Esophagus squamous epithelium (tissue), 5 donors: ENCODE measurements at regions not wholly inside any gene's neighbourhood (a gene's known extent, or its start where the extent isn't known, plus 50 kb on each side); places are given as distances from the start of the nearest gene placed in this dataset.
"Not testable (repeated sequence)": the region's sequence is repeated elsewhere in the genome, so short reads cannot be mapped to it uniquely, and the experiment has no call there.

Experiments used
- DNase-seq: peaks from one replicate; lab custom pipeline; 2025; lab: John Stamatoyannopoulos, UW
- H3K27ac ChIP-seq, 4 donors: fragments of 200-600 bp; sonication (generic); one replicate each; pipeline ENCODE4 v1.5.1; 2016 to 2019; ENCODE audit warnings: mild to moderate bottlenecking in 1 of 4
- H3K27me3 ChIP-seq, 4 donors: fragments of 200-600 bp; sonication (generic); 1 replicate in 3 of 4; 2 replicates in 1 of 4; pipeline versions ENCODE4 v1.5.1 to v1.6.0; 2017 to 2021; ENCODE audit warnings: antibody characterized with exemption in 1 of 4
- H3K36me3 ChIP-seq, 3 donors: fragments of 200-600 bp; sonication (generic); one replicate each; pipeline ENCODE4 v1.5.1; 2016 to 2019
- H3K4me1 ChIP-seq, 3 donors: fragments of 200-600 bp; sonication (generic); one replicate each; pipeline ENCODE4 v1.5.1; 2017 to 2019
- H3K4me3 ChIP-seq, 4 donors: fragments of 200-600 bp; sonication (generic); 1 replicate in 3 of 4; 2 replicates in 1 of 4; pipeline ENCODE4 v1.5.1; 2016 to 2019; ENCODE audit warnings: mild to moderate bottlenecking in 2 of 4, moderate library complexity in 1 of 4
- H3K9me3 ChIP-seq, 3 donors: fragments of 200-600 bp; sonication (generic); one replicate each; pipeline ENCODE4 v1.5.1; 2016 to 2019
- CTCF ChIP-seq, 6 experiments: fragments of 450-650 bp in 4 of 6; fragments of 200-600 bp in 2 of 6; sonication (generic) in 2 of 6; IDR thresholded peaks; one replicate each; pipeline ENCODE4 v1.5.1; 2016 to 2019; ENCODE audit warnings: antibody characterized with exemption in 6 of 6, mild to moderate bottlenecking in 4 of 6, moderate library complexity in 4 of 6
- POLR2A ChIP-seq, 4 donors: fragments of 450-650 bp; IDR thresholded peaks; one replicate each; pipeline ENCODE4 v1.6.1; 2017; ENCODE audit warnings: antibody characterized with exemption in 4 of 4, mild to moderate bottlenecking in 4 of 4, moderate library complexity in 3 of 4
- WGBS, 2 donors: methylation state at CpG; one replicate each; pipeline ENCODE4 v1.1.5; 2018; 5-methylcytosine and 5-hydroxymethylcytosine counted together
- intact Hi-C: fragments of 100-400 bp; cut with DNase I; formaldehyde crosslinking; loops from one replicate; pipeline ENCODE4 v1.15.0; 2022
- donor health status: DM: yes; HTN: yes; CAD: no.

DNA sequence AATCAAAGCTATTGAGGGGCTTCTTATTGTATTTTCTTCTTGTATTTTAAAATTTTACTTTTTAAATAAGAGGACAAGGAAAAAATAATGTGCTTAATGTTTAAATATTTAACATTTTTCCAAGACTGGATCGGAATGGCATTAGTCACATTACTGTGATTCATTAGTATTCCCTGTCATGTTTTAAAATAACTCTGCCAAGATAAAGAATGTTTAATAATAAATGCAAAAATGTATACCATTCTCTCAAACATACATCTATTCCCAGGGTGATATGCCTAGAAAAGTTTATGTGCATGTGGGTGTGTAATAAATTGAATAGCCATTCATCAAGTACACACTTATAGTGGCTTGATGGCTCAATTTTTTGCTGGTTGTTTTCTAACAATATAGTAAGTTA is 936.1 kb downstream of the PLOD2 start:
- no peak overlapping the region for H3K27ac ChIP-seq
- DNase-seq = no peak
- H3K36me3 ChIP-seq = no peaks in the 10 kb centered on the region
- H3K4me3 ChIP-seq = no peak overlapping the region
- H3K9me3 ChIP-seq = no peaks in the 10 kb centered on the region
- WGBS, 2 donors = 50 to 58% methylated on average over 1 of the region's 1 CpG
- TF ChIP-seq POLR2A (IDR thresholded peaks at IDR 0.05) = no peak
- no peaks in the 10 kb centered on the region for H3K4me1 ChIP-seq
- no peaks in the 10 kb centered on the region for H3K27me3 ChIP-seq
- intact Hi-C loops = no loop called here

DNA sequence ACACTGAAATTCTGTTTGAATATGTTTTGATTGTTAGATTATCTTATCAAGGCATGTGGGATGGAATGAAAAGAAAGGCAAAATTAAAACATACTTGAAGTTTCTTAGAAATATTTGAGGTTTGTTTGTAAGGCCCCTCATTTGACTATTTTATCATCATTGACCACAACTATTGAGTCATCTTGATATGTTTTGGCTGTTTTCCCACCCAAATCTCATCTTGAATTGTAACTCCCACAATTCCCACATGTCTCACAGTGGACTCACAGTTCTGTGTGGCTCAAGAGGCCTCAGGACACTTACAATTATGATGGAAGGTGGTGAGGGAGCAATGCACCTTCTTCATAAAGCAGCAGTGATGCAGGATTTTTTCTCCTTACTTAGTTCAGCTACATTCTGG is 917.1 kb downstream of the PLOD2 start:
- Histone ChIP-seq H3K4me1 (no peaks in the 10 kb centered on the region), H3K4me3 (no peak overlapping the region), H3K27ac (no peak overlapping the region), H3K36me3 (no peaks in the 10 kb centered on the region), H3K9me3 (peaks cover 0 to 8% (median 0%) of the 10 kb centered on the region in 3 donors), H3K27me3 (no peaks in the 10 kb centered on the region)
- no peak for DNase-seq
- intact Hi-C loops = no loop called here
- no peak for TF ChIP-seq CTCF (IDR thresholded peaks at IDR 0.05)
- no peak for TF ChIP-seq POLR2A (IDR thresholded peaks at IDR 0.05)

GRCh38 chr3:145244327-145244726 is 916.7 kb downstream of the PLOD2 start:
- intact Hi-C loops = no loop called here
- Histone ChIP-seq H3K27me3 (no peaks in the 10 kb centered on the region), H3K4me1 (no peaks in the 10 kb centered on the region), H3K4me3 (no peak overlapping the region), H3K9me3 (peaks cover 0 to 11% (median 0%) of the 10 kb centered on the region in 3 donors), H3K36me3 (no peaks in the 10 kb centered on the region), H3K27ac (no peak overlapping the region)
- TF ChIP-seq POLR2A (IDR thresholded peaks at IDR 0.05) (no peak), CTCF (IDR thresholded peaks at IDR 0.05) (no peak)
- WGBS, 2 donors = 31 to 38% methylated on average over 1 of the region's 1 CpG
- no peak for DNase-seq

DNA sequence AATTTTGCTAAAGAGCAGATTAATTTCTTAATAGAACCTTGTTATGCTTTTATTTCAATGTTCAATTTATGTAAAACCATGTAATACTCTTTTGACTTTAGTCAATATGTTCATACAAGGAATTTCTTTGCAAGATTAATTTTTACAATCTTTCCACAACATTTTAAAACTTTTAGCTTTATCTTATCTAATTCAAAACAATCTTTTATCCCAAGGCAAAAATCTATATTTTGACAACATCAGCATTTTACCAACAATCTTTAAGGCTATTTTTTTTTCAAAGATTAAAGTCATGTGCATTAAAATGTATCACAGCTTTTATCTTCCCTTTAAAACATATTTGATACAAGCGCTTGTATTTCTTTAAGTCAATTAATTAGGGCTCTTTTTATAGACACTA is 914.7 kb downstream of the PLOD2 start:
- Histone ChIP-seq H3K27me3 (no peaks in the 10 kb centered on the region), H3K36me3 (no peaks in the 10 kb centered on the region), H3K4me1 (no peaks in the 10 kb centered on the region), H3K4me3 (no peak overlapping the region), H3K27ac (no peak overlapping the region), H3K9me3 (peaks cover 0 to 16% (median 0%) of the 10 kb centered on the region in 3 donors)
- intact Hi-C loops = no loop called here
- TF ChIP-seq CTCF (IDR thresholded peaks at IDR 0.05) = no peak
- TF ChIP-seq POLR2A (IDR thresholded peaks at IDR 0.05) = no peak
- 96 to 97% methylated on average over 1 of the region's 1 CpG for WGBS, 2 donors
- no peak for DNase-seq

- Histone ChIP-seq H3K27me3 (no peaks in the 10 kb centered on the region), H3K9me3 (peaks cover 0 to 16% (median 0%) of the 10 kb centered on the region in 3 donors), H3K4me3 (no peak overlapping the region), H3K4me1 (no peaks in the 10 kb centered on the region), H3K36me3 (no peaks in the 10 kb centered on the region), H3K27ac (no peak overlapping the region)
- intact Hi-C loops = no loop called here
- no peak for DNase-seq
- TF ChIP-seq CTCF (IDR thresholded peaks at IDR 0.05) (no peak), POLR2A (IDR thresholded peaks at IDR 0.05) (no peak)
These were observed 912.1 kb downstream of the PLOD2 start for GRCh38 chr3:145248928-145249327.

GRCh38 chr3:145251311-145251710 is 909.7 kb downstream of the PLOD2 start:
- DNase-seq = no peak
- WGBS, 2 donors = 47 to 55% methylated on average over 1 of the region's 1 CpG
- Histone ChIP-seq H3K36me3 (no peaks in the 10 kb centered on the region), H3K9me3 (peaks cover 0 to 16% (median 0%) of the 10 kb centered on the region in 3 donors), H3K4me1 (no peaks in the 10 kb centered on the region), H3K27ac (no peak overlapping the region), H3K4me3 (no peak overlapping the region), H3K27me3 (no peaks in the 10 kb centered on the region)
- intact Hi-C loops = no loop called here
- no peak for TF ChIP-seq POLR2A (IDR thresholded peaks at IDR 0.05)
- no peak for TF ChIP-seq CTCF (IDR thresholded peaks at IDR 0.05)

- H3K36me3 ChIP-seq, H3K4me1 ChIP-seq, H3K27me3 ChIP-seq, intact Hi-C loops, H3K4me3 ChIP-seq, DNase-seq, H3K27ac ChIP-seq, H3K9me3 ChIP-seq: not testable (repeated sequence)
- WGBS, 2 donors = 96% methylated on average over 9 of the region's 12 CpGs; no CpG with 5 or more reads in 1 of the 2 donors
These were observed 903.0 kb downstream of the PLOD2 start for GRCh38 chr3:145257967-145258366.
